GM23248 (cell line): ENCODE measurements at regions not wholly inside any gene's neighbourhood (a gene's known extent, or its start where the extent isn't known, plus 50 kb on each side); places are given as distances from the start of the nearest gene placed in this dataset.

Experiments
- EZH2 ChIP-seq: fragments of 200-600 bp; sonication (generic); IDR thresholded peaks from 2 replicates; pipeline ENCODE4 v1.6.1; 2018; ENCODE audit warnings: antibody characterized with exemption, mild to moderate bottlenecking; ENCODE audit not compliant: insufficient read depth, poor library complexity, severe bottlenecking
- EZH2phosphoT487 ChIP-seq: fragments of 200-600 bp; sonication (generic); IDR thresholded peaks from 2 replicates; pipeline ENCODE4 v1.6.1; 2018; ENCODE audit warnings: antibody characterized with exemption, moderate library complexity, mild to moderate bottlenecking, low read depth; ENCODE audit not compliant: insufficient read depth

DNA sequence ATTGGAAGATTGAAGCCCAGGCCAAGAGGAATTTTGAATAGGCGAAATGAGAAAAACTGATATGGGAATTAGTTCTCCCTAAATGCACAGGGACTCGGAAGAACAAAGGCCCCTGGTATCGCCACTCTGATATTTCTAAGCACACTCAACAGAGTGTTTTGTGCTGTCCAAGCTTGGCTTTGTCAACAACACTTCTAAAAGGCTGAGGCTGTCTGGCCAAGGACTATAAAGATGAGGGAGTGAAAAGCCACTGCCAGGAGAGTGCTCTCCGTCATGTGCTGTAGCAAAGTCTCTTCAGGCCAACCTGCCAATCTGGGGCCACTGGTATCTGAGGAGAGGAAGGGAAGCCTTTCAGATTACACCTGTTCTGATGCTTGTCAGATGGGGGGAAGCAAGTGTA is 611.2 kb upstream of the PIK3C3 start:
- TF ChIP-seq EZH2 (no peak), EZH2phosphoT487 (no peak)
